ENCODE measurements at regions not wholly inside any gene's neighbourhood (a gene's known extent, or its start where the extent isn't known, plus 50 kb on each side); places are given as distances from the start of the nearest gene placed in this dataset.

DNA sequence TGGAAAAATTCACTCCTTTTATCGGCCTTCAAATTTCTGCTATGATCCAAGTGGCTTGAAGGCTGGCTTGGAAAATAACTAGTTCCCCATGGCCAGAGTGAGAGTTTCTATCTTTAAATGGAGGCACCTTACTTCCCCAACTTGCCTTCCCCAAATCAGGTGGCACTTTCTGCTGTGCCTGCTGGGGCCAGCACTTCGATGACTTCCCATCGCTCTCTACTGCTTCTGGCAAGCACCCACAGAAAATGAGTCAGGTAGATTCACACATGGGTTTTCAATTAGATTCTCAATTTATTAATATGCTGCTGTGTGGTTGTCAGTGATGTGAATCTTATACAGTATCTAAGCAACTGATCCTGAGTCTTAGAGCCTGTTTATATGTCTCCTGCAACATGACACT, 398.8 kb upstream of the RAG2 start:
- H3K9me3 Mint-ChIP-seq = no peaks in the 10 kb centered on the region

DNA sequence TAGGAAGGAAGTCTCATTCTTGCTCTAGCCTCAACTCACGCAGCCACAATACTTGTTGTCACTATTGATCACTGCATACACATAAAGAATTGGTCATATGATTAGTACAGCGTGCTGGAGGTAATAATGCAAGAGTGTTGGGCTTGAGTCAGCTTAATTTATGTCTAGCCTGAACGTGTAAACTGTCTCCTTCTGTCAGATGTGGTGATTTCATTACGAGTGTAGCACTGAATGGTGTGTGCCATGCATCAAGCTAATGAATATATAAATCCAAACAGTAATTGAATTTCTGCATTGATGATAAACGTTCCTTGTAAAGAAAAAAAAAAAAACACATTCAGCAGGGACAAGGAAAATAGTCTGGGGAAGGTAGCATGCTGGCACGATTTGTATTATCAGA, 396.2 kb upstream of the RAG2 start:
- no peaks in the 10 kb centered on the region for H3K27me3 Mint-ChIP-seq (ENCODE audit: low read depth in 3 of 3)
- no peak overlapping the region for H3K27ac Mint-ChIP-seq
- Histone ChIP-seq H3K9me3 (replicated peaks in 1 of 2; ENCODE audit: control insufficient read depth in 1 of 2, insufficient read depth in 1 of 2, low read length in 2 of 2) (no peaks in the 10 kb centered on the region), H3K4me1 (ENCODE audit: control insufficient read depth in 1 of 2, insufficient read depth in 2 of 2, low read length in 2 of 2) (no peaks in the 10 kb centered on the region), H3K9ac (ENCODE audit: insufficient read depth, low read length, poor library complexity, severe bottlenecking) (no peak overlapping the region), H3K79me2 (ENCODE audit: insufficient read depth, low read length) (no peaks in the 10 kb centered on the region), H2AFZ (ENCODE audit: insufficient read depth, low read depth, low read length, poor library complexity, severe bottlenecking) (no peak overlapping the region), H3K27ac (ENCODE audit: low read depth in 1 of 2, low read length in 2 of 2) (no peak overlapping the region), H3K36me3 (replicated peaks in 1 of 2; ENCODE audit: control insufficient read depth in 1 of 2, insufficient read depth in 2 of 2, low read length in 2 of 2) (no peaks in the 10 kb centered on the region), H3K4me2 (replicated peaks; ENCODE audit: extremely low read depth, low read length, poor library complexity, severe bottlenecking) (no peak overlapping the region), H4K20me1 (ENCODE audit: insufficient read depth, low read length) (no peaks in the 10 kb centered on the region), H3K27me3 (ENCODE audit: control insufficient read depth in 2 of 2, insufficient read depth in 2 of 2, low read length in 2 of 2) (no peaks in the 10 kb centered on the region), H3K4me3 (replicated peaks in 1 of 3; ENCODE audit: low read depth in 2 of 3, low read length in 3 of 3) (no peak overlapping the region)
- H3K36me3 Mint-ChIP-seq = no peaks in the 10 kb centered on the region
- no peak for DNase-seq
- intact Hi-C loops (cut with micrococcal nuclease) = no loop called here
- H3K4me3 Mint-ChIP-seq = no peak overlapping the region
- TF ChIP-seq CTCF (IDR thresholded peaks at IDR 0.05) = no peak
- H3K4me1 Mint-ChIP-seq = no peaks in the 10 kb centered on the region
- H3K9me3 Mint-ChIP-seq = peaks cover 0 to 2% (median 0%) of the 10 kb centered on the region in 7 donors
- WGBS (ENCODE audit: insufficient coverage) = no CpG with 5 or more reads among the region's 6 CpGs

More for the DNA sequence above, 398.8 kb upstream of the RAG2 start:
- Histone ChIP-seq H2AFZ (ENCODE audit: insufficient read depth, low read depth, low read length, poor library complexity, severe bottlenecking) (no peak overlapping the region), H3K79me2 (ENCODE audit: insufficient read depth, low read length) (no peaks in the 10 kb centered on the region), H3K27ac (ENCODE audit: low read depth in 1 of 2, low read length in 2 of 2) (no peak overlapping the region), H3K4me2 (replicated peaks; ENCODE audit: extremely low read depth, low read length, poor library complexity, severe bottlenecking) (no peak overlapping the region), H3K4me3 (replicated peaks in 1 of 3; ENCODE audit: low read depth in 2 of 3, low read length in 3 of 3) (no peak overlapping the region), H4K20me1 (ENCODE audit: insufficient read depth, low read length) (no peaks in the 10 kb centered on the region), H3K9me3 (replicated peaks in 1 of 2; ENCODE audit: control insufficient read depth in 1 of 2, insufficient read depth in 1 of 2, low read length in 2 of 2) (no peaks in the 10 kb centered on the region), H3K9ac (ENCODE audit: insufficient read depth, low read length, poor library complexity, severe bottlenecking) (no peak overlapping the region), H3K36me3 (replicated peaks in 1 of 2; ENCODE audit: control insufficient read depth in 1 of 2, insufficient read depth in 2 of 2, low read length in 2 of 2) (no peaks in the 10 kb centered on the region), H3K4me1 (ENCODE audit: control insufficient read depth in 1 of 2, insufficient read depth in 2 of 2, low read length in 2 of 2) (no peaks in the 10 kb centered on the region), H3K27me3 (ENCODE audit: control insufficient read depth in 2 of 2, insufficient read depth in 2 of 2, low read length in 2 of 2) (no peaks in the 10 kb centered on the region)
- no peaks in the 10 kb centered on the region for H3K4me1 Mint-ChIP-seq
- no peak for DNase-seq
- no peak overlapping the region for H3K27ac Mint-ChIP-seq
- no peak for TF ChIP-seq CTCF (IDR thresholded peaks at IDR 0.05)
- intact Hi-C loops (cut with micrococcal nuclease) = no loop called here
- H3K36me3 Mint-ChIP-seq = no peaks in the 10 kb centered on the region
- WGBS (ENCODE audit: insufficient coverage) = no CpG with 5 or more reads among the region's 3 CpGs
- no peaks in the 10 kb centered on the region for H3K27me3 Mint-ChIP-seq (ENCODE audit: low read depth in 3 of 3)
- no peak overlapping the region for H3K4me3 Mint-ChIP-seq
